ENCODE measurements at regions not wholly inside any gene's neighbourhood (a gene's known extent, or its start where the extent isn't known, plus 50 kb on each side); places are given as distances from the start of the nearest gene placed in this dataset.

- ChIA-PET POLR2A (no interaction called here), CTCF (interaction anchor here (4.2 kb wide), 1 partner anchor 198 kb away, joined by 23 read pairs; no protein-coding TSS in a partner anchor)
- no peak for DNase-seq (ENCODE audit: low read depth, low spot score)
- H3K4me3 ChIP-seq (ENCODE audit: low read depth, low read length), result no peak overlapping the region
- no peak for TF ChIP-seq CTCF (IDR thresholded peaks at IDR 0.05; ENCODE audit: insufficient read depth, low read length, missing control alignments)
Measured at GRCh38 chr17:72342061-72342460, 221.2 kb downstream of the SOX9 start.

GRCh38 chr17:72342627-72343527 is 222.1 kb downstream of the SOX9 start:
- DNase-seq (ENCODE audit: low read depth, low spot score), result no peak
- TF ChIP-seq CTCF (IDR thresholded peaks at IDR 0.05; ENCODE audit: insufficient read depth, low read length, missing control alignments), result no peak
- ChIA-PET CTCF (interaction anchor here (4.2 kb wide), 1 partner anchor 197 kb away, joined by 23 read pairs; no protein-coding TSS in a partner anchor), POLR2A (no interaction called here)
- H3K4me3 ChIP-seq (ENCODE audit: low read depth, low read length), result no peak overlapping the region

GRCh38 chr17:72343911-72344310 is 223.1 kb downstream of the SOX9 start:
- CTCF ChIA-PET, result no interaction called here
- POLR2A ChIA-PET, result no interaction called here
- no peak overlapping the region for H3K4me3 ChIP-seq (ENCODE audit: low read depth, low read length)
- no peak for DNase-seq (ENCODE audit: low read depth, low spot score)
- no peak for TF ChIP-seq CTCF (IDR thresholded peaks at IDR 0.05; ENCODE audit: insufficient read depth, low read length, missing control alignments)

GRCh38 chr17:72344613-72345012 is 223.8 kb downstream of the SOX9 start:
- no peak for TF ChIP-seq CTCF (IDR thresholded peaks at IDR 0.05; ENCODE audit: insufficient read depth, low read length, missing control alignments)
- CTCF ChIA-PET, result no interaction called here
- DNase-seq (ENCODE audit: low read depth, low spot score), result no peak

GRCh38 chr17:72345088-72345487 is 224.3 kb downstream of the SOX9 start:
- no peak overlapping the region for H3K4me3 ChIP-seq (ENCODE audit: low read depth, low read length)
- ChIA-PET POLR2A (no interaction called here), CTCF (interaction anchor here (0.6 kb wide), 1 partner anchor 13 kb away, joined by 3 read pairs; no protein-coding TSS in a partner anchor)
- TF ChIP-seq CTCF (IDR thresholded peaks at IDR 0.05; ENCODE audit: insufficient read depth, low read length, missing control alignments), result no peak
- DNase-seq (ENCODE audit: low read depth, low spot score), result no peak

More at GRCh38 chr17:72344613-72345012, 223.8 kb downstream of the SOX9 start:
- no peak overlapping the region for H3K4me3 ChIP-seq (ENCODE audit: low read depth, low read length)
- POLR2A ChIA-PET, result no interaction called here

GRCh38 chr17:72345536-72345935 is 224.7 kb downstream of the SOX9 start:
- ChIA-PET POLR2A (no interaction called here), CTCF (interaction anchor here (0.6 kb wide), 1 partner anchor 12 kb away, joined by 3 read pairs; no protein-coding TSS in a partner anchor)
- TF ChIP-seq CTCF (IDR thresholded peaks at IDR 0.05; ENCODE audit: insufficient read depth, low read length, missing control alignments), result no peak
- DNase-seq (ENCODE audit: low read depth, low spot score), result no peak
- no peak overlapping the region for H3K4me3 ChIP-seq (ENCODE audit: low read depth, low read length)
